ENCODE measurements at regions not wholly inside any gene's neighbourhood (a gene's known extent, or its start where the extent isn't known, plus 50 kb on each side); places are given as distances from the start of the nearest gene placed in this dataset.

DNA sequence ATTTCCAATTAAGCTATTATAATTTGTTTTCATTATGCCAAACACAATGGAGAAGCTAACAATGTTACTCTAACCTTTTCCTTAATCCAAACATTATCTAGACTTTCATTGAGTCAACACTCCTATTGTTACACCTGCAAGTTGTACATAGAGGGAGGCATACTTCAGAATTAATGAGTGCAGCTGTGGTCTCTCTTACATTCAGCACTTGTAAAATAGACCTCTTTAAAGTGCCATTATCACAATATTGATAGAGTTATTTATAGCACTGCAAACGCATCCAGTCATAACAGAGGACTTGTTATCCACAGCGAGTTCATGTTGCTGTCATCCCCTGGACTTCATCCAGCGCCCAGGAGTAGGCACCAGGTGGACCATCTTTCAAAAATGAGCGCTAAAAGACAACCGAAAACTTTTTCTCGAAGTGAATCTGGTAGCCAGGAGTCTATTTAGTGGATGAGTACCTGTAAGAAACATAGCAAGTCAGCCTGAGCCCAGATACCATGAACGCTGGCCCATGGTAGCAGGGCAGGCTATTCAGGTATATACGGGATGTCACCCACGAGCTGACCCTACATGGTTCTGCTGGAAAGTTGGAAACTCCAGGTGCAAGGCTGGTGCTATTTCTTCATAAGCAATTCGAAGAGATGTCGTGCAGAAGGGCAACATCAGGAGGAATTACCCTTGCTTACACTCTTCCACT is 70.6 kb upstream of the NFIA start:
- Histone ChIP-seq H3K4me1 (ENCODE audit: control insufficient read depth in 2 of 2, insufficient read depth in 2 of 2, low read length in 2 of 2) (no peaks in the 10 kb centered on the region), H3K9me3 (ENCODE audit: control insufficient read depth in 2 of 3, low read length in 3 of 3) (no peaks in the 10 kb centered on the region), H3K27me3 (ENCODE audit: control insufficient read depth in 2 of 2, insufficient read depth in 2 of 2, low read length in 2 of 2) (no peaks in the 10 kb centered on the region), H3K4me3 (ENCODE audit: low read length) (no peak overlapping the region), H3K27ac (ENCODE audit: low read depth, low read length) (no peak overlapping the region), H3K36me3 (ENCODE audit: control insufficient read depth in 2 of 3, insufficient read depth in 3 of 3, low read length in 3 of 3) (no peaks in the 10 kb centered on the region)
- DNase-seq: no peak
- Mint-ChIP-seq H3K4me3 (no peak overlapping the region), H3K4me1 (peaks cover 0 to 1% (median 0%) of the 10 kb centered on the region in 7 donors), H3K27me3 (peaks cover 12 to 21% (median 19%) of the 10 kb centered on the region in 5 donors), H3K36me3 (peaks cover 0 to under 1% (median 0%) of the 10 kb centered on the region in 5 donors), H3K27ac (no peak overlapping the region), H3K9me3 (no peaks in the 10 kb centered on the region)
- intact Hi-C loops (cut with micrococcal nuclease): no loop called here
- no peak for ATAC-seq
- ChIA-PET POLR2A (no interaction called here), CTCF (no interaction called here)

DNA sequence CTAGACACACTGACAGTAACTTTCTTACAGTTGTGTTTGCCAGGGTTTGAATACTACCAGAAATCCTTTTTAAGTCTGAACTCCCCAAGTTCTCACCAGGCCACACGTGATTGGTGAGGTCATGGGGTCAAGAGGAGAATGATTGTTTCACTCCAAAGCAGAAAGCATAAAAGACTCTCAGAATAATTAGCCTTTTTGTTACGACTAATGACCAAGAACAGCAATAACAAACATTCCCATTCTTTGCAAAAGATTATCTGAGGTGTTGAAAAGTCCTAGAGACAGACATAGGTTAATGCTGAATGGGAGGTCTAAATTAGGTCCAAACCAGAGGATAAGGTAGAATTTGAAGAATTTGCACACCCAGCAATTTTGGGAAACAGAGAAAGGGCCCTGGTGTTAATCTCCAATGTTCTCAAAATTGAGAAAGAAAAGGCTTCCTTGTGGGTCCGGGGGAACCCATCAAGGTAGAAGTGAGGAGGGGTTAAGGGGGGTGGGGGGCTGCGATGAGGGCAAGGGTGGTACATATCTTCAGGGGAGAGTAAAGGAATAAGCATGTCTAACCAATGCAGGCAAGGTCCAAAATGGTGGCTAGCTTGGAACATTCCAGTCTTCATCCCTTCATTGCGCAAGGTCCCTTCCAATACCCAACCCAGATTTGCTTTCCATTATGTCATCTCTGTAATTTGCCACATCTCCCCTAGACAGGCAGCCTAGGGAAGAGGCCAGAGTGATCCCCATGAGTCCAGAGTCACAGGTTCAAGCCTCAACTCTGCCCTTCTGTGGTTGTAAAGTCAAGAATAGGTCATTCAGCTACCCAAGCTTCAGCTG is 74.6 kb upstream of the NFIA start:
- no peaks in the 10 kb centered on the region for H3K4me1 ChIP-seq (ENCODE audit: control insufficient read depth in 2 of 2, insufficient read depth in 2 of 2, low read length in 2 of 2)
- DNase-seq (no peak), ATAC-seq (no peak)
- Mint-ChIP-seq H3K36me3 (no peaks in the 10 kb centered on the region), H3K27me3 (peaks cover 2 to 26% (median 16%) of the 10 kb centered on the region in 5 donors), H3K9me3 (peaks cover 0 to 1% (median 0%) of the 10 kb centered on the region in 11 donors), H3K4me3 (no peak overlapping the region), H3K4me1 (peaks cover 0 to 5% (median 0%) of the 10 kb centered on the region in 7 donors), H3K27ac (no peak overlapping the region)
- H3K27me3 ChIP-seq (ENCODE audit: control insufficient read depth in 2 of 2, insufficient read depth in 2 of 2, low read length in 2 of 2): no peaks in the 10 kb centered on the region
- H3K27ac ChIP-seq (ENCODE audit: low read depth, low read length): no peak overlapping the region
- CTCF ChIA-PET: no interaction called here
- H3K4me3 ChIP-seq (ENCODE audit: low read length): no peak overlapping the region
- no peaks in the 10 kb centered on the region for H3K36me3 ChIP-seq (ENCODE audit: control insufficient read depth in 2 of 3, insufficient read depth in 3 of 3, low read length in 3 of 3)
- intact Hi-C loops (cut with micrococcal nuclease): no loop called here
- POLR2A ChIA-PET: no interaction called here
- H3K9me3 ChIP-seq (ENCODE audit: control insufficient read depth in 2 of 3, low read length in 3 of 3): no peaks in the 10 kb centered on the region

DNA sequence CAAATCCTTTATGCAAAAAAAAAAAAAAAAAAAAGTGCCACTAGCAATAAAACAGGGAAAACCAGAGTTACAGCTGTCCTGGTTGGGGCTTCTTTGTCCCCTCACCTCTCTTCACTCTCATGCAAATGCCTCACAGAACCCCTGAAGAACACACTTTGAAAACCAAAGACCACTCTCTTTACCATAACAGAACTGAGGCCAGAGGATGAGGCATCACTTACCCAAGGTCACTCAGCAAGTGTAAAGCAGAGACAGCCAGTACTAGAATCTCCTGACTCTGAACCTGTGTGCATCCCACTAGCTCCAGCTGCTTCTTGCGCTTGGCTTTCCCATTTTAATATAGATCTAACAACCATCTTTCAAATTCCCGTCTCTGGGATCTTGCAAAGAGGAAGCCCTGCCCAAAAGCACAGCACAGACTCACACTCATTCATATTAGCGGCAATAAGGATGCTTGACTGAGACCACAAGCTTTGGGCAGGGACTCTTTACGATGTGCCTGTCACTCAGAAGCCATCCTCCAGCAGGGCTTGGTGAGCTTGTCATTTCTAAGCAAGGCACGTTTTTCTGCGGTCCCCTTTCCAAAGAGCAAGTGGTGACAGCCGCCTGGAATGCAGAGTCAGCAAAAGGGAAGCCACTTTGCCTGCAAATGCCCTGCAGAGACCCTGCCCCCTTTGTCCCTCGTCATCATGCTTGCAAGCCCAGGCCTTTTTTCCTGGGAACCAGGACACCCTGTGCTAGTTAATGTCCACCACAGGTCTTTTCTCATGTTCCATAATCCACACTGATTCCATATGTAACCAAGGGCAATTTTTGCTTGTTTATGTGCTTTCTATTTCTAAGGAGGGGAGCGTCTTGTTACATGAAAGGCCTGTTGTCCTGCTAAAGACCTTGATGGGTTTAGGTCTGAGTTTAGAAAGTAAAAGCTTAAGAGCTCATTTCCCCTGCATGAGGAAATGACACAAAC is 76.5 kb upstream of the NFIA start:
- POLR2A ChIA-PET: no interaction called here
- ATAC-seq (no peak), DNase-seq (no peak)

DNA sequence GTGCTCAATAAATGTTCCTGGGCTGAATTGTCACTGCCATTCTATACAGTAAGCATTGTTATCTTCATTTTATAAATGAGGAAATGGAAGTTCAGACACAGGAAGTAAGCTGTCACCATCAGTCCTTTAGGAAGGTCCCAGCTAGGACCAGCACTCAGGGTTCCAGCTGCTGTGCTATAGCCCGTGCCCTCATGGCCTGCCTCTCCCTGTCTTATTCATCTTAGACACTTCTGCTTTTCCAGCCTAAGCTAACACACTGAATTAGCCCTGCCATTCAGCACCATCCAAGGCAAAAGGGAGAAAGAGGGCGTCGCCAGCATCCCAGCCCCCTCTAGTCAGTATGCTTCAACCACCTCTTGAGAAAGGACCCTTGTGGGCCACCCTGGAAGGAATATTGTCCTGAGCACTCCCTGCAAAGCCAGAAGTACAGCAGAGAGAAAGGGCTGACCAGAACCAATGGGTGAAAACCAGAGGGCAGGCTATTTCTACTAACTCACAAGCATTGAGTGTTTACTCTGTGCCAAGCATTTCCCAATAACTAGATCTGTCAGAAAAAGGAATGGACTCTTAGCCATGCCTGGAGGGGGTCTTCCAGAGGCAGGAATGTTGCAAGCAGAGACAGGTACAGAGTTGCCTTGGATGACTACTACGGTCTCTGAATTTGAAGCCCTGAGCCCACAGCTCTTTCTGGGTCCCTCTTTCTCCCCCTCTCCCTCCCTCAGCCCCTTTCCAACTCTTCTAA is 77.9 kb upstream of the NFIA start:
- peaks cover 0 to 1% (median 0%) of the 10 kb centered on the region in 11 donors for H3K9me3 Mint-ChIP-seq
- no peak overlapping the region for H3K27ac Mint-ChIP-seq
- peaks cover 0 to 4% (median 0%) of the 10 kb centered on the region in 7 donors for H3K4me1 Mint-ChIP-seq
- peaks cover 0 to 9% (median 7%) of the 10 kb centered on the region in 5 donors for H3K27me3 Mint-ChIP-seq
- ChIA-PET CTCF (no interaction called here), POLR2A (no interaction called here)
- Histone ChIP-seq H3K27ac (ENCODE audit: low read depth, low read length) (no peak overlapping the region), H3K36me3 (ENCODE audit: control insufficient read depth in 2 of 3, insufficient read depth in 3 of 3, low read length in 3 of 3) (no peaks in the 10 kb centered on the region), H3K4me1 (ENCODE audit: control insufficient read depth in 2 of 2, insufficient read depth in 2 of 2, low read length in 2 of 2) (no peaks in the 10 kb centered on the region), H3K4me3 (ENCODE audit: low read length) (no peak overlapping the region), H3K27me3 (ENCODE audit: control insufficient read depth in 2 of 2, insufficient read depth in 2 of 2, low read length in 2 of 2) (no peaks in the 10 kb centered on the region), H3K9me3 (ENCODE audit: control insufficient read depth in 2 of 3, low read length in 3 of 3) (no peaks in the 10 kb centered on the region)
- ATAC-seq: peak; percentile 71
- H3K36me3 Mint-ChIP-seq: no peaks in the 10 kb centered on the region
- DNase-seq: no peak
- intact Hi-C loops (cut with micrococcal nuclease): no loop called here
- no peak overlapping the region for H3K4me3 Mint-ChIP-seq

More for the DNA sequence above, 76.5 kb upstream of the NFIA start:
- CTCF ChIA-PET: no interaction called here
- Histone ChIP-seq H3K4me1 (ENCODE audit: control insufficient read depth in 2 of 2, insufficient read depth in 2 of 2, low read length in 2 of 2) (no peaks in the 10 kb centered on the region), H3K9me3 (ENCODE audit: control insufficient read depth in 2 of 3, low read length in 3 of 3) (no peaks in the 10 kb centered on the region), H3K27me3 (ENCODE audit: control insufficient read depth in 2 of 2, insufficient read depth in 2 of 2, low read length in 2 of 2) (no peaks in the 10 kb centered on the region), H3K27ac (ENCODE audit: low read depth, low read length) (no peak overlapping the region), H3K36me3 (ENCODE audit: control insufficient read depth in 2 of 3, insufficient read depth in 3 of 3, low read length in 3 of 3) (no peaks in the 10 kb centered on the region), H3K4me3 (ENCODE audit: low read length) (no peak overlapping the region)
- peaks cover 0 to 1% (median 0%) of the 10 kb centered on the region in 11 donors for H3K9me3 Mint-ChIP-seq
- H3K4me3 Mint-ChIP-seq: no peak overlapping the region
- peaks cover 0 to 15% (median 12%) of the 10 kb centered on the region in 5 donors for H3K27me3 Mint-ChIP-seq
- no peaks in the 10 kb centered on the region for H3K36me3 Mint-ChIP-seq
- intact Hi-C loops (cut with micrococcal nuclease): no loop called here
- no peak overlapping the region for H3K27ac Mint-ChIP-seq
- H3K4me1 Mint-ChIP-seq: peaks cover 0 to 4% (median 0%) of the 10 kb centered on the region in 7 donors

DNA sequence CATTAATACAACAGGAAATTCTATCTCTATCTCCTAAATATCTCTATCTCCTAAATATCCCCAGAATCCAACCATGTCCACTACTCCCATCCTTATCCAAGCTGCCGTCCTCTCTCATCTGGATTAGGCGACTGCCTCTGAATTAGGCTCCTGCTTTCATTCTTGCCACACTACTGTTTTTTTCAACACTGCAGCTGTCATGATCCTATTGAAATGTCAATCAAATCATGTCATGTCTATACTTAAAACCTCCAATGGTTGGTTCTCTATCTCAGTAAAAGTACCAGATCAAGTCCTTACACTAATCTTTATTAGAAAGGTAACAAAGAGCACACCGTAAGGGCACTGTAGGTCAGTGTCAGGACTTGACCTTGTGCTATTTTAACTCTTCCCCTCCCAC is 82.0 kb upstream of the NFIA start:
- intact Hi-C loops (cut with micrococcal nuclease): no loop called here
- POLR2A ChIA-PET: no interaction called here
- Histone ChIP-seq H3K27ac (ENCODE audit: low read depth, low read length) (no peak overlapping the region), H3K4me1 (ENCODE audit: control insufficient read depth in 2 of 2, insufficient read depth in 2 of 2, low read length in 2 of 2) (no peaks in the 10 kb centered on the region), H3K36me3 (ENCODE audit: control insufficient read depth in 2 of 3, insufficient read depth in 3 of 3, low read length in 3 of 3) (no peaks in the 10 kb centered on the region), H3K9me3 (ENCODE audit: control insufficient read depth in 2 of 3, low read length in 3 of 3) (no peaks in the 10 kb centered on the region), H3K4me3 (ENCODE audit: low read length) (no peak overlapping the region), H3K27me3 (ENCODE audit: control insufficient read depth in 2 of 2, insufficient read depth in 2 of 2, low read length in 2 of 2) (no peaks in the 10 kb centered on the region)
- CTCF ChIA-PET: no interaction called here
- Mint-ChIP-seq H3K4me3 (no peak overlapping the region), H3K36me3 (no peaks in the 10 kb centered on the region), H3K27me3 (peaks cover 0 to 7% (median 5%) of the 10 kb centered on the region in 5 donors), H3K27ac (no peak overlapping the region), H3K4me1 (no peaks in the 10 kb centered on the region), H3K9me3 (no peaks in the 10 kb centered on the region)
- ATAC-seq (no peak), DNase-seq (no peak)

DNA sequence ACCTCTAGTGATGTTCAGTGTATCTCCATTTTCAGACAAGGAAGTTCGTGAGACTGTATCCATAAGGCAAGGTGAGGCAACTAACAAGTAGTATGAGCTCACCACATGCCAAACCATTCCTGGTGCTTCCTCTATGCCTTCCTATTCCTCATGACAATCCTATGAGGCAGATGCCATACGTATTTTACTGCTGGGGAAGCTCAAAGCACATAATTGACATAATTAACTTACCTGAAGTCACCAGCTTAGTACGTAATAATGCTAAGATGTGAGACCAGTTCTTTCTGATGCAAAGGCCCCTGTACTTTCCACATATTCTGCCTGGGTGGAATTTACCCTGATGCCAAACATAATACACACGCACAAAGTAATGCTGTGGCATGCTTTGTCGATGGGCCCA is 83.6 kb upstream of the NFIA start:
- intact Hi-C loops (cut with micrococcal nuclease): no loop called here
- no peak overlapping the region for H3K27ac ChIP-seq (ENCODE audit: low read depth, low read length)
- no peak for DNase-seq
- no peaks in the 10 kb centered on the region for H3K9me3 ChIP-seq (ENCODE audit: control insufficient read depth in 2 of 3, low read length in 3 of 3)
- no peaks in the 10 kb centered on the region for H3K4me1 ChIP-seq (ENCODE audit: control insufficient read depth in 2 of 2, insufficient read depth in 2 of 2, low read length in 2 of 2)
- Mint-ChIP-seq H3K36me3 (no peaks in the 10 kb centered on the region), H3K27me3 (peaks cover 0 to 5% (median 3%) of the 10 kb centered on the region in 5 donors), H3K4me3 (no peak overlapping the region), H3K27ac (no peak overlapping the region), H3K4me1 (no peaks in the 10 kb centered on the region), H3K9me3 (no peaks in the 10 kb centered on the region)
- no peaks in the 10 kb centered on the region for H3K27me3 ChIP-seq (ENCODE audit: control insufficient read depth in 2 of 2, insufficient read depth in 2 of 2, low read length in 2 of 2)
- no peak for ATAC-seq
- H3K36me3 ChIP-seq (ENCODE audit: control insufficient read depth in 2 of 3, insufficient read depth in 3 of 3, low read length in 3 of 3): no peaks in the 10 kb centered on the region
- POLR2A ChIA-PET: no interaction called here
- no peak overlapping the region for H3K4me3 ChIP-seq (ENCODE audit: low read length)
- CTCF ChIA-PET: no interaction called here
